ENCODE measurements at regions not wholly inside any gene's neighbourhood (a gene's known extent, or its start where the extent isn't known, plus 50 kb on each side); places are given as distances from the start of the nearest gene placed in this dataset.

- DNase-seq (ENCODE audit: low read depth): no peak
- no peak for TF ChIP-seq CTCF (IDR thresholded peaks at IDR 0.05; ENCODE audit: insufficient read depth, low read depth, low read length, missing control alignments)
- no peak overlapping the region for H3K4me3 ChIP-seq (ENCODE audit: low read depth, low read length)
Measured at GRCh38 chr4:79850626-79851025, 222.4 kb downstream of the ANTXR2 start.

- TF ChIP-seq CTCF (IDR thresholded peaks at IDR 0.05; ENCODE audit: insufficient read depth, low read depth, low read length, missing control alignments): no peak
Measured at GRCh38 chr4:79848329-79848728, 224.7 kb downstream of the ANTXR2 start.

GRCh38 chr4:79847411-79847810 lies 225.6 kb downstream of the ANTXR2 start:
- no peak for TF ChIP-seq CTCF (IDR thresholded peaks at IDR 0.05; ENCODE audit: insufficient read depth, low read depth, low read length, missing control alignments)
- no peak overlapping the region for H3K4me3 ChIP-seq (ENCODE audit: low read depth, low read length)
- DNase-seq (ENCODE audit: low read depth): no peak

More at GRCh38 chr4:79848329-79848728, 224.7 kb downstream of the ANTXR2 start:
- no peak overlapping the region for H3K4me3 ChIP-seq (ENCODE audit: low read depth, low read length)
- DNase-seq (ENCODE audit: low read depth): no peak

- no peak for DNase-seq (ENCODE audit: low read depth)
- no peak for TF ChIP-seq CTCF (IDR thresholded peaks at IDR 0.05; ENCODE audit: insufficient read depth, low read depth, low read length, missing control alignments)
- H3K4me3 ChIP-seq (ENCODE audit: low read depth, low read length): no peak overlapping the region
Measured at GRCh38 chr4:79842162-79842561, 230.9 kb downstream of the ANTXR2 start.

GRCh38 chr4:79833857-79834256 lies 239.2 kb downstream of the ANTXR2 start:
- no peak overlapping the region for H3K4me3 ChIP-seq (ENCODE audit: low read depth, low read length)
- no peak for DNase-seq (ENCODE audit: low read depth)
- no peak for TF ChIP-seq CTCF (IDR thresholded peaks at IDR 0.05; ENCODE audit: insufficient read depth, low read depth, low read length, missing control alignments)

- no peak overlapping the region for H3K4me3 ChIP-seq (ENCODE audit: low read depth, low read length)
- TF ChIP-seq CTCF (IDR thresholded peaks at IDR 0.05; ENCODE audit: insufficient read depth, low read depth, low read length, missing control alignments): no peak
- DNase-seq (ENCODE audit: low read depth): no peak
Measured at GRCh38 chr4:79831701-79832514, 241.1 kb downstream of the ANTXR2 start.

- no peak overlapping the region for H3K4me3 ChIP-seq (ENCODE audit: low read depth, low read length)
- no peak for DNase-seq (ENCODE audit: low read depth)
- TF ChIP-seq CTCF (IDR thresholded peaks at IDR 0.05; ENCODE audit: insufficient read depth, low read depth, low read length, missing control alignments): no peak
Measured at GRCh38 chr4:79831119-79831528, 241.9 kb downstream of the ANTXR2 start.
